ENCODE measurements at regions not wholly inside any gene's neighbourhood (a gene's known extent, or its start where the extent isn't known, plus 50 kb on each side); places are given as distances from the start of the nearest gene placed in this dataset.

DNA sequence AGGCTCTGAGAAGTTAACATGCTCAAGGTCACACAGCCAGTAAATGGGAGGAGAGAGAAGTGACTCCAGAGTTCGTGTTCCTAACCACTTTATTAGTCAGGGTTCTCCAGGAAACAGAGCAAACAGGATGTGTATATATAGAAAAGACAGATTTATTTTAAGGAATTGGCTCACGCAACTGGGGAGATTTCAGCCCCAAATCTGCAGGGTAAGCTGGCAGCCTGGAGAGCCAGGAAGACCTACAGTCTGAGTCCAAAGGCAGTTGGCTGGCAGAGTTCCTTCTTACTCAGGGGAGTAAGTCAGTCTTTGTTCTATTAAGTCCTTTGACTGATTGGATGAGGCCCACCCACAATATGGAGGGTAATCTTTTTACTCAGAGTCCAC, 118.2 kb upstream of the PROK2 start:
- H3K36me3 ChIP-seq (ENCODE audit: low read depth, missing control alignments): no peaks in the 10 kb centered on the region
- TF ChIP-seq, protein P1, sequence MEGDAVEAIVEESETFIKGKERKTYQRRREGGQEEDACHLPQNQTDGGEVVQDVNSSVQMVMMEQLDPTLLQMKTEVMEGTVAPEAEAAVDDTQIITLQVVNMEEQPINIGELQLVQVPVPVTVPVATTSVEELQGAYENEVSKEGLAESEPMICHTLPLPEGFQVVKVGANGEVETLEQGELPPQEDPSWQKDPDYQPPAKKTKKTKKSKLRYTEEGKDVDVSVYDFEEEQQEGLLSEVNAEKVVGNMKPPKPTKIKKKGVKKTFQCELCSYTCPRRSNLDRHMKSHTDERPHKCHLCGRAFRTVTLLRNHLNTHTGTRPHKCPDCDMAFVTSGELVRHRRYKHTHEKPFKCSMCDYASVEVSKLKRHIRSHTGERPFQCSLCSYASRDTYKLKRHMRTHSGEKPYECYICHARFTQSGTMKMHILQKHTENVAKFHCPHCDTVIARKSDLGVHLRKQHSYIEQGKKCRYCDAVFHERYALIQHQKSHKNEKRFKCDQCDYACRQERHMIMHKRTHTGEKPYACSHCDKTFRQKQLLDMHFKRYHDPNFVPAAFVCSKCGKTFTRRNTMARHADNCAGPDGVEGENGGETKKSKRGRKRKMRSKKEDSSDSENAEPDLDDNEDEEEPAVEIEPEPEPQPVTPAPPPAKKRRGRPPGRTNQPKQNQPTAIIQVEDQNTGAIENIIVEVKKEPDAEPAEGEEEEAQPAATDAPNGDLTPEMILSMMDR (IDR thresholded peaks at IDR 0.05): no peak
- no peak for TF ChIP-seq POLR2A (IDR thresholded peaks at IDR 0.05)
- 28 to 41% methylated on average over 2 of the region's 2 CpGs for WGBS, 2 donors
- no peak for DNase-seq
- H3K4me3 ChIP-seq: no peak overlapping the region
- no peaks in the 10 kb centered on the region for H3K9me3 ChIP-seq
- no peak overlapping the region for H3K27ac ChIP-seq
- peaks cover 4% of the 10 kb centered on the region for H3K4me1 ChIP-seq
- intact Hi-C loops (cut with DNase I; ENCODE audit: low total_unique reads): no loop called here
- H3K27me3 ChIP-seq: no peaks in the 10 kb centered on the region

DNA sequence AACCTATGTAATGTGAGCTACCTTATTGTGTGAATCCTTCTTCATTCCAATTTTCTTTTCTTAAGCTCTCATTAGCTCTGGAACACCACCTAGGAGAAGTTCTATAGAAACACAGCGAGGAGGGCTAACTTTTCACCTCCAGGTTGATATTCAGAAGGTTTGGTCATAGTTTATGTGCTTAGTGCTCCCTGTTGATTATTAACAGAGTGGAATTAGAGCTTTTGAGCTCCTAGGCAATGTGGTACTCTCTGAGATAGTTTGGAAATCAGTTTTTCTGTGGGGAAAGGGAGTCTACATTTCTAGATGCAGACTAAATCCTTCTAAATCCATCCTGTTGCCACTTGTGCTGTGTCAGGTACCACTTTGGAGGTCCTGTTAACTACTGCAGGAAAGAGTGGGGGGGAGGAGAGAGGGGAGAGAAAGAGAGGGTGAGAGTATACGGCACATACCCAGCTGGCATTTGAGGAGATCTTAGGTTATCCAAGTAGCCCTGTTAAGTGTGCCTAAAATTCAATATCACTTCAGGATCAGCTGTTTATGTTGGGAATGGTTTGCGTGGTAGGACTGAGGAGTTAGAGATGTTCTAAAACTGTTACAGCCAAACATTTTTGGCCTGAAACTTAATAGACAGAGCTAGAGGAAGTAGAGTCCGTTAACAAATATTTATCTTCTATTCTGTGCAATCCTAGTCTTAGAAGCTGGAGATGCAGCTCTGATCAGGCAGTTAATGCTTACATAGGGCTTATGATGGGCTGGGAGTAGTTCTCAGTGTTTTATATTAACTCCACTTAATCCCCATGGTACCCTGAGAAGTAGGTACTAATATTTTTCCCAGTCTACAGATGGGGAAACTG, 117.5 kb upstream of the PROK2 start:
- TF ChIP-seq, protein P1 (IDR thresholded peaks at IDR 0.05): no peak
- TF ChIP-seq POLR2A (IDR thresholded peaks at IDR 0.05): no peak
- Histone ChIP-seq H3K4me3 (no peak overlapping the region), H3K4me1 (no peaks in the 10 kb centered on the region), H3K9me3 (no peaks in the 10 kb centered on the region), H3K27me3 (no peaks in the 10 kb centered on the region), H3K27ac (no peak overlapping the region), H3K36me3 (ENCODE audit: low read depth, missing control alignments) (no peaks in the 10 kb centered on the region)
- intact Hi-C loops (cut with DNase I; ENCODE audit: low total_unique reads): no loop called here
- DNase-seq: no peak
- 77 to 84% methylated on average over 4 of the region's 4 CpGs for WGBS, 2 donors

DNA sequence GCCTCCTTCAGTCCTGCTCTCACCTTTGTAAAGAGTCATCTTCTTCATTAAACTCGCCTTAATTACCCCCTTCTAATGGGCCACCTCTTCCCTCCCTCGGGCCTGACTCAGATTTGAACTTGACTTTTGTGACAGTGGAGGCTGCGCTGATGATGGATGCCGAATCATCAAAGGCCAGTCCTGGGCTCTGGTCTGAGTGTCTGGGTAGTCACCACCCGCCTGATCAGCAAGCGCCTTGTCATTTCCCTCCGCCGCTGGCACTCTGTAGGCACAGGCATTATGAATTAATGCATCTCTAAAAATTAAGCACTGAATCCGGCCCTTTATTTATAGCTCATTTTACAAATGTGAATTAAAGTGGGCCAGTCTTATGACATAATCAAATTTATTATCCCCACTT, 116.7 kb upstream of the PROK2 start:
- H3K9me3 ChIP-seq: no peaks in the 10 kb centered on the region
- H3K27me3 ChIP-seq: no peaks in the 10 kb centered on the region
- 92 to 96% methylated on average over 9 of the region's 9 CpGs for WGBS, 2 donors
- no peak for DNase-seq
- intact Hi-C loops (cut with DNase I; ENCODE audit: low total_unique reads): no loop called here
- no peaks in the 10 kb centered on the region for H3K4me1 ChIP-seq
- H3K36me3 ChIP-seq (ENCODE audit: low read depth, missing control alignments): no peaks in the 10 kb centered on the region
- no peak overlapping the region for H3K4me3 ChIP-seq
- TF ChIP-seq, protein P1 (IDR thresholded peaks at IDR 0.05): no peak
- TF ChIP-seq POLR2A (IDR thresholded peaks at IDR 0.05): no peak
- no peak overlapping the region for H3K27ac ChIP-seq

DNA sequence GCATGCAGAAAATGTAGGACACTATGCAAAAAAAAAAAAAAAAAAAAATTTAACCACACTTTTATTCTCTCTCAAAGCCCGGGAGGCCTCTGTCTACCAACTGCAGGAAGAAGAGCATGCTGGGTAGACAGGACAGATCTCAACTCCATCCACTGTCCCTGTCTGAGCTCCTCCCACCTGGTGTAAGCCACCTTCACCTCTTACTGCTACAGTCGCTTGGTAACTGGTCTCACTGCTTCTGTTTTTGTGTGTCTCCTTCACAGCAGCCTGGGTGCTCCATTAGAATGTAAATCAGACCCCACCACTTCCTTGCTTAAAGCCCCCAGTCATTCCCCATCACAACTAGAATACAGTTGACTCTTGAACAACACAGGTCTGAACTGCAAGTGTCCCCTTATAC, 115.1 kb upstream of the PROK2 start:
- 87 to 95% methylated on average over 2 of the region's 2 CpGs for WGBS, 2 donors
- intact Hi-C loops (cut with DNase I; ENCODE audit: low total_unique reads): no loop called here
- H3K36me3 ChIP-seq (ENCODE audit: low read depth, missing control alignments): no peaks in the 10 kb centered on the region
- no peaks in the 10 kb centered on the region for H3K4me1 ChIP-seq
- H3K27me3 ChIP-seq: no peaks in the 10 kb centered on the region
- TF ChIP-seq, protein P1 (IDR thresholded peaks at IDR 0.05): no peak
- no peak for TF ChIP-seq POLR2A (IDR thresholded peaks at IDR 0.05)
- DNase-seq: no peak
- no peak overlapping the region for H3K27ac ChIP-seq
- H3K9me3 ChIP-seq: no peaks in the 10 kb centered on the region
- H3K4me3 ChIP-seq: no peak overlapping the region

DNA sequence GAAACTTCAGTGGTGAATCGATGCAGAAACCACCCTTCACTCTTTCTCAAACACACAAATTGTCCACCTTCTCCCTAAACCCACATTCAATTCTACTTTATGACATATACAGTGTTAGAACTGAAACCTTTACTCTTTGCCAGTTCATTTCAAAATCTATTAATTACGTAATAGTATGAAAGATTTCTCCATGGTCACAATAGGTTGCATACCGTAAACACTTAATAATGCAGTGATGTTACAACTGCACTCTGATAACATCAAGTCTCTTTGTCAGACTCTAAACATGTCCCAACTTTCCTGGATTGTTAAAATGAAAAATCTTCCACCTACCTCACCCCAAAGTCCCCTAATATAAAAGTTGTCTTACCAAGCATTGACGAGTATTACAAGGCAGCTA, 111.8 kb upstream of the PROK2 start:
- TF ChIP-seq, protein P1 (IDR thresholded peaks at IDR 0.05): no peak
- TF ChIP-seq POLR2A (IDR thresholded peaks at IDR 0.05): no peak
- H3K27me3 ChIP-seq: no peaks in the 10 kb centered on the region
- H3K9me3 ChIP-seq: no peaks in the 10 kb centered on the region
- H3K27ac ChIP-seq: no peak overlapping the region
- no peak overlapping the region for H3K4me3 ChIP-seq
- no peaks in the 10 kb centered on the region for H3K36me3 ChIP-seq (ENCODE audit: low read depth, missing control alignments)
- WGBS, 2 donors: 90 to 95% methylated on average over 4 of the region's 4 CpGs
- DNase-seq: no peak
- intact Hi-C loops (cut with DNase I; ENCODE audit: low total_unique reads): no loop called here
- no peaks in the 10 kb centered on the region for H3K4me1 ChIP-seq

All from testis (tissue), 2 donors.